Femur (tissue), 1 donor: ENCODE measurements at regions not wholly inside any gene's neighbourhood (a gene's known extent, or its start where the extent isn't known, plus 50 kb on each side); places are given as distances from the start of the nearest gene placed in this dataset.

Source experiments
- DNase-seq: peaks from one replicate; pipeline ENCODE4 v3.0.0-alpha.2; 2017

DNA sequence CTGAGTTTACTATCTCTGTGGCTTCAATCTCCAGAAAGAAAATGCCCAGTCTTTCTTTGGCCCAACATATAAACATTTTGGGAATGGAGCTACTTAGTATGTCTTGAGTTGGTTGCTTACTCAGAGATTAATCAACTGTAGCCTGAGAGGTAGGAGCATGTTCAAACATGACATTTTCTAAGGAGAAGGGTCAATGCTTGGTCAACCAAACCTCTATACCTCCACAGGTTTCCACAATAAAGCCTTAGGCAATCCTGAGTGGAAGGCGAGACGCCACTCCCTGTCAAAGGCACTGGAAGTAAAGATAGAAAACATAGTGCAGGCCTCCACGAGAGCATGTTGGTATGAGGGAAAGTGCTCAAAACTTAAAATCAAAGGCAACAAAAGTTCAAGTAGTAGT is 411.4 kb downstream of the KCTD16 start:
- no peak for DNase-seq

- DNase-seq = no peak
Measured at GRCh38 chr5:144581044-144581443, 410.4 kb downstream of the KCTD16 start.

GRCh38 chr5:144577676-144578075 is 407.0 kb downstream of the KCTD16 start:
- DNase-seq = no peak

GRCh38 chr5:144575736-144576135 is 405.1 kb downstream of the KCTD16 start:
- no peak for DNase-seq

- DNase-seq = no peak
Measured at GRCh38 chr5:144567421-144567780, 396.7 kb downstream of the KCTD16 start.

GRCh38 chr5:144566747-144567420 is 396.2 kb downstream of the KCTD16 start:
- DNase-seq = no peak

- peak; percentile 65 for DNase-seq
Measured at GRCh38 chr5:144549580-144549979, 378.9 kb downstream of the KCTD16 start.

GRCh38 chr5:144548936-144549335 is 378.3 kb downstream of the KCTD16 start:
- DNase-seq = no peak

GRCh38 chr5:144547098-144547499 is 376.4 kb downstream of the KCTD16 start:
- no peak for DNase-seq

DNA sequence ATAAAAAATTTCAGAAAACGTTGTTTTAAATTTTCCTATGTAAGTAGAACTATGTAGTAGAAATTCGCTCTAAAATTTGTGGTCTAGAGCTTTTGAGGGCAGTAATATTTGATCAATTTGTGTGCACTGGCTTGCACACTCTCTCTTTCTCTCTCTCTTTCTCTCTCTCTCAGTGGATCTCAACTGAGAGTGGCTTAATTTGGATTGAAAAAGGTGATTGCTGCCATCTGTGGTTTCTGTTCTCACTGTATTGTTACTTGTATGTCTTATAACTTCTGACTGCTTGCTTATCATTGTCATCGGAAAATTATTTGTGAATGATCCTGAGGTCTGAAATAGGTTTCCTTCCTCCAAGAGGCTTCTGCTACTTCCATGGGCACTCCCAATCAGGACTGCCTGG is 368.2 kb downstream of the KCTD16 start:
- no peak for DNase-seq
